GM18868 (cell line): ENCODE measurements at regions not wholly inside any gene's neighbourhood (a gene's known extent, or its start where the extent isn't known, plus 50 kb on each side); places are given as distances from the start of the nearest gene placed in this dataset.

Source experiments
- ATAC-seq: cut with Tn5 transposase; IDR thresholded peaks from one replicate; pipeline ENCODE4 v1.9.1; 2021; ENCODE audit warnings: mild to moderate bottlenecking, moderate library complexity; ENCODE audit not compliant: unreplicated experiment

DNA sequence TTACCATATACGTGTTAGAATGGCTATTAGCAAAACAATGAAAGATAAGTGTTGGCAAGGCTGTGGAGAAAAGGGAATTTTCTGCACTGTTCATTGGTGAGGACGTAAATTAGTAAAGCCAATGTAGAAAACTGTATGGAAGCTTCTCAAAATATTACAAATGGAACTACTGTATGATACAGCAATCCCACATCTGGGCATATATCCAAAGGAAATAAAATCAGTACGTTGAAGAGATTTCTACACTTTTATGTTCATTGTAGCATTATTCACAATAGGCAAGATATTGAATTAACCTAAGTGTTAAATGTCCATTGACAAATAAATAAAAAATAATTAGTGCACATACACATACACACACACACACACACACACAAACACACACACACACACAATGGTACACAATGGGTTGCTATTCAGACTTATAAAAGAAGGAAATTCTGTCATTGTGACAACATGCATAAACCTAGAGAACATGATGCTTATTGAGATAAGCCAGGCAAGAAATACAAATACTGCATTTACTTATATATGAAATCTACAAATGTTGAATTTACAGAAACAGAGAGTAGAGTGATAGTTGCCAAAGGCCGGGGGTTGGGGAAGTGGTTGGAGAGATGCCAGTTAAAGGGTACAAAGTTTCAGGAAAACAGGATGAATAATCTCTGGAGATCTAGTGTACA, 565.8 kb upstream of the LRRC4C start:
- no peak for ATAC-seq

DNA sequence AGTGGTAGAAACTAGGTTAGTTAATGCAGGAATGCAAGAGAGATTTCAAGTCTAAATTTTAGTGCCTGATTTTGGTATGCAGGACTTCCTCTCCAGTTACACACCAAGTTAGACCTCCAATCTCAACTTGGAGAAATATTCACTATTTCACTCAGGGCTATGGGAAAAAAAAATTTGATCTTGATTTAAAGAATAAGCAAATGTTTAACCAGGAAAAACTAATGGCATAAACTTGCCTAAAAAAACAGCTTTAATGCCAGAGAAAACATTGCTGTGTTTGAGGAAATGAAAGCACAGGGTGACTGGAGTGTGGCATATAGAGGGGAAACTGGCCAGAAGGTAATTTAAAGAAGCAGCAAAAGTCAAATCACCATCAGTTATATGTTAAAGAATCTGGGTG, 575.4 kb upstream of the LRRC4C start:
- ATAC-seq: no peak

DNA sequence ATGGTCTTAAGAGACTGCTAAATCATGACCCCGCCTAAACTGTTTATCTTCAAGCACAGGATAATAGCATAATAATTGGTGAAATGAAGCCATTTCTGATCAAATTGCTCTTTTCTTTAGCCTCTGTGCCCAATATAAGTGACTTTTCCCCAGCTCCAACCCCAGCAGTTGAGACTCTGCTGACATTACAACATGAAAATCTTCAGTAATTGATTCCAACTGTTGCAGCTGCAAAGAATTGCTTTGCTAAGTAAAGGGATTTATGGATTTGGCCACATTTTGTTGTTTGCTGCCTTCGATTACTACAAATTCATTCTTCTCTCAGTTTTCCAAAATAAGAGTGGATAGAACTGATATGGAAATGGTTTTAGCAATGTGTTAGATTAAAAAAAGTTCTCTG, 576.7 kb upstream of the LRRC4C start:
- ATAC-seq: no peak

DNA sequence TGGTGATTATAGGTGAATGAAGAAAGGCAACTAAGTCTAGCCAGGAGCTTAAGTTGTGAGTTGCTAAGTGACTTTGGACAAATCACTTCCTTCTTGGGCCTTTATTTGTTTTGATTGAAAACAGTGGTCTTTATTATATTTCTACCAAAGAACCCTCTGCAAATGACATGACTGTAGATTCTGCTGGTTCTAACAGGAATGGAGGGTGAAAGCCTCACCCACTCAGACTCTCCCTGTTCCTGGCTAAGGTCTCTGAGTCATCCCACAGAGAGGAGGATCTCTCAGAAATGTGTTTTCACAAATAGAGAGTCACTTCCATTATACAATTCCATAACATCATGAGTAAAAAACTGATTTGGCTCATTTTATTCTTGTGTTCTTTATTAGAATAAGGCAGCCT, 583.9 kb upstream of the LRRC4C start:
- ATAC-seq: no peak

DNA sequence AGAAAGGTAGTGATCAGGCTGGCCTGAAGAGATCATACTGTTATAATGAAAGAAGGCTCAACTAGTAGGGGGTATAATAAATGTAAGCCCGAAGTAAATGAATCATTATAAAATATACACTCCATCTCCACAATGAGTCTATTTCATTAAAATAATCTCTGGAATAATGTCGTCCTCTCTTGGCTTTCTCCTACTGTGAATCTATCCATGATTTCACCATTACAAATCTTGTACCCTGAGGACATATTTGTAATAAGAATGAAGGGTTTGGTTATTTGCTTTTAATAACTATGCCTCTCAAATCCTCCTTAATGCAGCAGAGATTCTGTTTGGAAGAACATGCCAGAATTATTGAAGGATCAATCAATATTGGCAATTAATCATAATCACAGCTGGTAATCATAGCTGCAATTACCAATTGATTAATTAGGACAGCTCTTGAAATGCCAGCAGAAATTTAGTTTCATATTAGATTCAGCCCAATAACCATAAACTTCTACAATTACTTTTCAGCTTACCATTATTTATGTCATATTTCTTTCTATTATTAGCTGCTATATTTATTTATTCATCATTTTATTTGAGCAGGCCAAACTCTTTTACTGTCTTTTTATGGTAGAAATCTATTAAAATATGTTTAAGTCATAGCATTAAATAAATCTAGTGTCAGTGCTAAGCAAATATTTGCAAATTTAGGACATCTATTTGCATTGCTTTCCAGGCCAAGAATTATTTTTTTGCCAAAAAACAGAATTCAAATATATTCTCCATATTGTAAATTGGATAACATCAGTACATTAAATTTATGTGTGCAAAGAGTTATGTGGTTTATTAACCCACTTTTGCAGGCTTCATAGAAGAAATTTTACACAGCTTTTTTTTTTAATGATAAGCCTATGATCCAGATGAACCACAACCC, 588.4 kb upstream of the LRRC4C start:
- ATAC-seq: no peak

DNA sequence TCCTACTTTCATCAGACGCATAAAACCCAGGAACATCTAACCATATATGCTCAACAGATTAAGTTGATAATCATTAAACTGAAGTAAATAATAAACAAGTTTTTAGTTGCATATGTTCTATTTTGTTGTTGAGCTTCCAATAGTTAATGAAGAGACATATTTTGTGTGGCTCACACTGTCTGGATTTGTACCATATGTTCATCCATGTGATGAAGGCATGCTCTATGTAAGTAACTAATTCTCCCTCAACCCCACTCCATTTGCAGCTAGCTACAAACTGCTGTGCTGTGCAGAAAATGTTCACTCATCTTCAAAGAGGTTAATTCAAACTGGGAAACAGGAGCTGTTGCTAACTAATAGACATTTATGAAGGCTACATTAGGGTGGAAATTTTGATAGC, 589.7 kb upstream of the LRRC4C start:
- ATAC-seq: no peak

DNA sequence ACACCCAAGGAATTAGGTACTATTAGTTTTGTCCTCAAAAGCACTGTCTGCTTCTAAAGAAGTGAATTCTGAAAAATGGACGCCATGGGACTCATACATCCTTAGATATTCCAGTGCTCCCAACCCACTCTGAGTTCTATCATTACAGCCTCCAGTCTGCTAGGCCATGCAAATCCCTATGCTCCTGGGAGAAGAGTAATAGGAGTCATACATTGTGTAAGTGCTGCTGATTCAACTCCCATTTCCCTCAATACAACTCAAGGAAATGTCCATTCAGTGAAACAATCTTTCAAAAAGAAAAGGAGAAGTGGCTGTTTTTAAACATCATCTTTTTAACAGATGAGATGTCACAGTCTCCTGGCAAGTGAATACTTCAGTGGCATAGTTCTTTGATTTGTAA, 590.2 kb upstream of the LRRC4C start:
- no peak for ATAC-seq

DNA sequence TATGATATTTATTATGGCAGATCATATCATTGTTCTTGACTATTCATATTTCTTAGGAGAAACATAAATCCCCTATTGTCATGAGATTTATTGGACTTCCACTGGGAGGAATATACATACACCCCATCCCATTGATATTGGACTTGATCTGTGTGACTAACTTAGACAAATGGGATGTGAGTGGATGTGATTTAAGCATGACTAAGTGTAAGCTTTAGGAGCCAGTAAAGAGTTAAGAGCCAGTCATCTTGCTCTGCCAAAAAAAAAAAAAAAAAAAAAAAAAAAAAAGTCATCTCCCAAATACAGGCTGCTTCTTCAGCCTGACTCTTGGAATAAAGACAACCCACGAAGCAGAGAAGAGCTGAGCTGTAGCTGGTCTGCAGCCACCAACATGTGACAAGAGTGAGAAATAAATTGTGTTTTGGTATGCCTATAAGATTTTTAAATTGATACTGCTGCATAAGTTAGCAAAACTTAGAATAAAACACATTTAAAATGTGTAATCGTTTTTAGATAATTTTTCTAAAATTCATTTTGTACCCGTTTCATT, 595.0 kb upstream of the LRRC4C start:
- no peak for ATAC-seq

DNA sequence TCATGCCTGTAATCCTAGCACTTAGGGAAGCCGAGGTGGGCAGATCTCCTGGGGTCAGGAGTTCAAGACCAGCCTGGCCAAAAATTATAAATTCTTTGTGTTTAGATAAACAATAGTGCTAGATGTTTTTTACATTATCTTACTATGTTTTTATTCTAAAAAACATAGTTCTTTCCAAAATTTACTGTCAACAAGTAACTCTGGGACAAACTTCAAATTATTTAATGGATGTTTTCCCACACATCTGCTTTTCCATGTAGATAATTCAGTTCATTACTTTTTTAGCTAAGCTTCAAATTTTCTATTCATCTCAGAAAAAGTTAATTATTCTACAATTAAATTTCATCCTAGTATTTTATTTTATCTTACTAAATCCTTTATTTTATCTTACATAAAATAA, 596.2 kb upstream of the LRRC4C start:
- ATAC-seq: no peak

DNA sequence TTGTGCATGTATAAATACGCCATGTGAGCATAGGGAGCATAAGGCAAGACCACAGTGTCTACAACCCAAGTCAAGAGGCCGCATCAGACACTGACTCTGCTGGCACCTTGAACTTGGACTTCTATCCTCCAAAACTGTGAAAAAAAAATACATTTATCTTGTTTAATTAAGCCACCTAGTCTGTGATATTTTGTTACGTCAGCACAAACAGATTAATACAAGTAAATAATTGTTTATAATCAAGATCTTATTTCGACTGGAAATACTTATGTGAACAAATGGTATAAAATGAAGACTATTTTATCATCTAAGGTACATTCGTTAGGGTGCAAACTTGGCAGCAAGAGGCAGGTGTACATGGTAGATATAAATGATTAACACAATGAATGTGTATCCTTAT, 599.3 kb upstream of the LRRC4C start:
- ATAC-seq: no peak

DNA sequence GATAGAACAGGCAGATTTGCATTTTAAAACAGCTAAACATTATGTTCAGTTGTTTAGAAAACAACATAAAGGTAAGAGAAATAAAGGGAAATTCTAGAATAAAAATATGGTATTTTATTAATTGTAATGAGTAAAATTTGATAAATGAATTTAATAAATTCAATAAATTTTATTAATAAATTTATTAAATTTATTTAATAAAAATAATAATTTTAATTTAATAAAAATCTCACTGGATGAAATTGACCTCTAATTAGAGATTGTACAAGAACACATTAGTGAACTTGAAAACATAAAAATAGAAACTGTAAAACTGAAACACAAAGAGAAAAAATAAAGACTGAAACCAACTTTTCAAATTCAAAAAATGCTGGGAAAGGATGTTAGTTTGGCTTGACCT, 605.7 kb upstream of the LRRC4C start:
- no peak for ATAC-seq

DNA sequence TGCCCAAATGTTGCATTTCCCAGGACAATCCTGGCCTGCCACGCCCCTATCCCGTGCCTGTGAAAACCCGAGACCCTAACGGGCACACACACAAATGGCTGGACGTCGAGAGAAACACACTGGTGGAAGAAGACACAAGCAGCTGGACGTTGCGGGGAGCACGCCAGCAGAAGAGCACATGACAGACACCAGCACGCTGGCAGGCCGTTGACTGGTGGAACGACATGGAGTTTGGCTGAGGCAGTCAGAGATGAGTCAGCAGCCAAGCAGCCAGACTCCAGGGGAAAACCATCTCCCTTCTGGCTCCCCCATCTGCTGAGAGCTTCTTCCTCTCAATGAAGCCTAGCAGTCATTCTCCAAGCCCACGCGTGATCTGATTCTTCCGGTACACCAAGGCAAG, 606.7 kb upstream of the LRRC4C start:
- ATAC-seq: no peak

DNA sequence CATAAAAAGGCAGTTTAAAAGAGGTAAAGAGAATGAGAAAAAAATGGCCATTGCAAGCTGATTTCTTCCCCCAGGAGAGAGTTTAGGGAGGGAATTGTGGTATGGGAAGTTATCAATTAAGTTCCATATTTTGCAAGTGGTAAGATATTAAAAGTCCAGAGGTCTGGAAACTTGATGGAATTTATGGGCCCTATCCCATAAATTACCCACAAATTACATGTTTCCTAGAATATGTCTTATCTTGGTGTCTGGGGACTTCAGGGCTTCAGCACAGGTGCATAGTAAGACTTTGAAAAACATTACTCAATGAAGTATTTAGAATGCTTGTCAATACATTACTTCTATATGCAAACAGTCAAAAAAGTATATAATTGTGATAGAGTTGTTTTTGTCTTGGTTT, 614.9 kb upstream of the LRRC4C start:
- no peak for ATAC-seq

DNA sequence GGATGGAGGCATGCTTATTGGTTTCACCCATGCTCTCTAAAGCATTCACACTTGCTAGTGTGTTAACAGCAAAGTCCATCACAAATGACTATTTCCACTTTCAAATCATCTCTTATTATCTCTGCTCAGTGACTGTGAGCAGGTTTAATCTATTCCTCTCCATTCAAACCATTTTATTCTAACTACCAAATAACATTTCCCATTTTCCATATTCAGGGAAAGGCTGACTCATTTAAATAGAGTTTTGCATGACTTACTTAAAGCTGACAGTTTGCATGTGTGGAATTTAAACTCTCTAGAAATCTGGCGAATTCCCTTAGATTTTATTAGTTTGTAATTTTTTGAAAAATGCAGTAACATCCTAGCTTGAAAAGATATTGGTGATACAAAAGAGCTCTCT, 615.7 kb upstream of the LRRC4C start:
- no peak for ATAC-seq

DNA sequence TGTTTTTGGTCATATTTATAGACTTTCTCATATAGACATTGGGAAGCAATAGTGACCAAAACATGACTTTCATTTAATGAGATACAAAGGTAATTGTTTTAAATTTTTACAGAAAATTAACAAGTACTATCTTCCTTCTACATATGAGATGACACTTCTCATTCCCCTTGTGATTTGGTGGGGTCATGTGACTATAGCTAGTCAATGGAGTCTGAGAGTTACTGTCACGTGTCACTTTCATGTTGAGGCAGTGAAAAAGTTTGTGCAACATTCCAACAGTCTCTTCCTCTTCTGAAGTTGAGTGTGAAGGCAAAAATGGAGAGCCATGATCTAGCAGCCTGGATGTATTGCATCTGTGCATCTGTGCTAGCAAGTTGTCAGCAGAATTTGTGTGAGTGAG, 618.3 kb upstream of the LRRC4C start:
- ATAC-seq: no peak

DNA sequence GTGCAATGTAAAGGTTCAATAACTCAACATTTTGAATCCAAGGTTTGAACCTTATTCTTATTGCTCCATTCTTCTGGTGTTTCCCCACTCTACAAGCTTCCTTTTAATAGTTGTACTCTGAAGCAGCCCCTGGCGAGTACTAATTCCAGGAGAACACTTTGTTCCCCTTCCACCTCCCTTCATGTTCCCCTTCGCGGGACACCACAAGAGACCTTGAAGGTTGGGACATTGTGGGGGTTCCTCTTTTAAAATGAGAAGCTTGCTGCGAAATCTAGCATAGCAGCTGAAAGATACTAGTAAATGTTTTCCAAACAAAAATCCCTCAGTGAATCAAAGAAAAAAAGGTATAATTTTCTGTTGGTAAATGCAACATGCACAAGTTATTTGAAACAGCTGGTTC, 626.3 kb upstream of the LRRC4C start:
- no peak for ATAC-seq

DNA sequence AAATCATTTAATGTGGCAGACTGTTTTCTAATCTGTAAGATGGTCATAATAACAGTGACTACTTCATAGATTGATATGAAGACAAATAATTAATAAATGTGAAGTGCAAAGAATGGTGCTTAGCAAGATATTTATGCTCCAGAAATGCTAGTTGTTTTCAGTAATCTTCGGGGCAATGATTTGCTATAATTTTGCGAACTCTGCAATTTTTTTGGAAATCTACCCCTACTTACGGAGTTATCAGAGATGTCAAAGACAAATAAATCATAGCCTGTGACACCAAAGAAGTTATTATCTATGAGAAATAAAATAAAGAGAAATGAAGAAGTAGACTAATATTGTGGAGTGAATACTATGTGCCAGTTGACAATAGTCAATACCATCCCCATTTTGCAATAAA, 634.1 kb upstream of the LRRC4C start:
- ATAC-seq: no peak

DNA sequence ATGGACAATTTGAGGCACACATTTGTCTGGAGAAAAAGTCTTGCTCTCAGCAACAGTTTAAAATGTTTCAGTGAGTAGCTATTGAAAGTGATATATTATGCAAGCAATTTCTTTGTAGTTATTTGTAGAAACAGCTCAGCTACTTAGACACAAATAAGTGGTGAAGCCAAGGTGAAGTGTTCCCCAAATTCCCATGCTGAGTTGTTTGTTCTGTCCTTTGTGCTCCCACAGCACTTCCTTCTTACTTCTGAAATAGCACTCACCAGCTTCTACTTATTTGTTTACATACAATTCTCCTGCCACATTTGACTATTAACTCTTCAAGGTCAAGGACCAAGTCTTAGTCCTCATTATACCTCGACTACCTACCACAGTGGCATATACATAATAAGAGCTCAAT, 638.6 kb upstream of the LRRC4C start:
- ATAC-seq: no peak

DNA sequence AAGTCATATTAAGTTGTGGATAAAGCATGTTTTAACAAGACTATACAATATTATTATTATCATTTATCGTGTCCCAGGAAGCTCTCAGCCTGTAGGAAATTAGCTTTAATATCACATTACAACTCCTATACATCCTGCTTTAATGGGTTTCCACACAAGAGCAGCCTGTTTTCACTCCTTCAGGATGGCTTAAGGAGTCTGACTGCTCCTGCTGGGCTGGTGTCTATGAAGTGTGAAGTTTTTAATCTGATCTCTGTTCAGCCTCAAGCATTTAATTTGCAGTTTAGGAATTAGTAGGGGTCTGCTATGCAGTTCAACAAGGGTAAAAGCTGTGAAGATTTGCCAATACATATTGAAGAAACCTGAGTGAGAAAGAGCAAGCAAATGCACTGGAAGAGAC, 653.4 kb upstream of the LRRC4C start:
- no peak for ATAC-seq

DNA sequence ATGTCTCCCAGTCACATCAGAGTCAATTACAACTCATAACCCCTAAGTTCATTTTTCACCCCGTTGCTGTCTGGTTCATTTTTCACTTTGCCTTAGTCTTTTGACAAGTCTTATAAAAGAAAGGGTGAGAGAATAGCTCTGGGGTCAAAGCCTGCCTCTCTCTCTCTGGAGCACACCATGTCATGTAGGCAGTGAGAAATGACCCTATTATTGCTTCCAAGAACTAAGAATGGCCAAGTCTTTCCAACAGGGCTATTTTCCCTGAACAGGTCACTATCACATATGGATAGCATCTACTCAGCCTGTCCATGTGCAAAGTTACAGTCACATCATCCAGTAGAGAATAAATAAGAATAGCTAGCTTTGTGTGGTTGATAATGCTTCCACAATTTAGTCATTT, 655.5 kb upstream of the LRRC4C start:
- no peak for ATAC-seq

DNA sequence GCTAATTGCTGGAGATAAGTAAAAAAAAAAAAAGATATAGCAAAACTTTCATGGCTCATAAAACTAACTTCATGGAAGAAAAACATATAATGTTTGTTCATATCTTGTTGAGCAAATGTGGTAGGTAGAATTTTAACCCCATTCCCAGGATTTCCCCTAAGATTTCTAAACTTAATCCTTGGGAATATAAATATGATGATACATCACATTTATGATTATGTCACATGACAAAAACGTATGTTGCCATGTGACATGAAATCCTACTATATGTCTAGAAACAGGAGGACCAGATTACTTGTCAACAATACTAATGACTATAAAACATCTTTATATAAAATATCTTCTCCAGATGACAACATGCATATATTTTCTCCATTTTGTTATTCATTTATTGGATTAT, 679.0 kb upstream of the LRRC4C start:
- no peak for ATAC-seq

DNA sequence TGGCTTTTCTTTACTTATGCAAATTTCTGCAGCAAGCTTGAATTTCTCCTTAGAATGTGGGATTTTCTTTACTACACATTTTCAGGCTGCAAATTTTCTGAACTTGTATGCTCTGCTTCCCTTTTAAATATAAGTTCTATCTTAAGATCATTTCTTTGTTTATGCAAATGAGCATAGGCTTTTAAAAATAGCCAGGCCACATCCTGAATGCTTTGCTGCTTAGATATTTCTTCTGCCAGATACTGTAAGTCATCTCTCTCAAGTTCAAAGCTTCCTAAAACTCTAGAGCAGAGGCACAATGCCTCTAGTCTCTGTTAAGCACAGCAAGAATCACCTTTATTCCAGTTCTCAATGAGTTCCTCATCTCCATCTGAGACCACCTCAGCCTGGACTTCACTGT, 685.9 kb upstream of the LRRC4C start:
- ATAC-seq: no peak
